GM12873 (cell line): ENCODE measurements at regions not wholly inside any gene's neighbourhood (a gene's known extent, or its start where the extent isn't known, plus 50 kb on each side); places are given as distances from the start of the nearest gene placed in this dataset.

Experiments used
- CTCF ChIP-seq: IDR thresholded peaks from 2 replicates; pipeline ENCODE4 v1.5.1; 2012; ENCODE audit warnings: low read depth, mild to moderate bottlenecking, moderate library complexity, low read length, control low read depth; ENCODE audit not compliant: insufficient read depth; ENCODE audit errors: missing control alignments

GRCh38 chr18:28637897-28638296 lies 461.0 kb upstream of the CDH2 start:
- no peak for TF ChIP-seq CTCF

- no peak for TF ChIP-seq CTCF
These were observed 458.6 kb upstream of the CDH2 start for GRCh38 chr18:28635530-28635929.

- TF ChIP-seq CTCF: no peak
These were observed 449.8 kb upstream of the CDH2 start for GRCh38 chr18:28626756-28627155.

- TF ChIP-seq CTCF: no peak
These were observed 431.1 kb upstream of the CDH2 start for GRCh38 chr18:28607991-28608390.

- no peak for TF ChIP-seq CTCF
These were observed 429.8 kb upstream of the CDH2 start for GRCh38 chr18:28606686-28607085.

GRCh38 chr18:28602391-28602790 lies 425.5 kb upstream of the CDH2 start:
- no peak for TF ChIP-seq CTCF

GRCh38 chr18:28594034-28594433 lies 417.1 kb upstream of the CDH2 start:
- TF ChIP-seq CTCF: no peak
